ENCODE measurements at regions not wholly inside any gene's neighbourhood (a gene's known extent, or its start where the extent isn't known, plus 50 kb on each side); places are given as distances from the start of the nearest gene placed in this dataset.

- TF ChIP-seq CTCF (conservative IDR thresholded peaks at IDR 0.05): no peak
- TF ChIP-seq ZFX (IDR thresholded peaks at IDR 0.05): no peak
These were observed 722.3 kb upstream of the NECTIN3 start for GRCh38 chr3:110349295-110349694.
